Spleen (tissue), 7 donors: ENCODE measurements at regions not wholly inside any gene's neighbourhood (a gene's known extent, or its start where the extent isn't known, plus 50 kb on each side); places are given as distances from the start of the nearest gene placed in this dataset.

Experiments used
- CTCF ChIP-seq, 11 experiments: fragments of 200-600 bp in 7 of 11; fragments of 450-650 bp in 4 of 11; sonication (generic) in 4 of 11; IDR thresholded peaks in 8 of 11; conservative IDR thresholded peaks in 3 of 11; 1 replicate in 7 of 11; 2 replicates in 4 of 11; pipeline versions ENCODE4 v1.4.0 to v1.8.0; 2016 to 2021; ENCODE audit warnings: antibody characterized with exemption in 11 of 11, inconsistent platforms in 4 of 11, mild to moderate bottlenecking in 1 of 11
- POLR2A ChIP-seq, 3 donors: fragments of 450-650 bp; IDR thresholded peaks; one replicate each; pipeline ENCODE4 v1.5.1; 2017; ENCODE audit warnings: antibody characterized with exemption in 3 of 3, mild to moderate bottlenecking in 1 of 3
- POLR2AphosphoS5 ChIP-seq, 3 donors: sonication (generic); formaldehyde crosslinking; IDR thresholded peaks; one replicate each; pipeline ENCODE4 v1.5.1; 2017; ENCODE audit warnings: antibody characterized with exemption in 3 of 3
- donor health status: DM: no; HTN: no; CAD: no; lungs with moderate emphysema.
- donor health status: DM: no; HTN: no; CAD: no.
- donor health status: DM: no; HTN: no; CAD: no.

GRCh38 chr4:27181693-27182092, 321.1 kb downstream of the STIM2 start:
- TF ChIP-seq CTCF (IDR thresholded peaks at IDR 0.05 in 8 of 11, conservative IDR thresholded peaks at IDR 0.05 in 3 of 11) (no peak), POLR2A (IDR thresholded peaks at IDR 0.05) (no peak), POLR2AphosphoS5 (IDR thresholded peaks at IDR 0.05) (no peak)
